ENCODE measurements at regions not wholly inside any gene's neighbourhood (a gene's known extent, or its start where the extent isn't known, plus 50 kb on each side); places are given as distances from the start of the nearest gene placed in this dataset.

GRCh38 chr7:3102159-3102558 lies 58.5 kb upstream of the CARD11 start:
- TF ChIP-seq CTCF (conservative IDR thresholded peaks at IDR 0.05; ENCODE audit: low read depth, low read length) (no peak), EZH2 (IDR thresholded peaks at IDR 0.05; ENCODE audit: low read length, unreplicated experiment) (no peak), EZH2phosphoT487 (IDR thresholded peaks at IDR 0.05; ENCODE audit: borderline replicate concordance, low read length) (no peak)

Measured in PC-3 (cell line).